SK-N-SH treated with all-trans-retinoic acid at 6 μM for 48 hours (cell line): ENCODE measurements at regions not wholly inside any gene's neighbourhood (a gene's known extent, or its start where the extent isn't known, plus 50 kb on each side); places are given as distances from the start of the nearest gene placed in this dataset.

Experiments used
- ATAC-seq: fragments of 200-7000 bp; cut with Tn5 transposase; 3 replicates; pipeline ENCODE4 v1.9.1; 2020; ENCODE audit warnings: mild to moderate bottlenecking, moderate library complexity
- CREB5 ChIP-seq: fragments of 250-450 bp; sonication (Bioruptor Pico); IDR thresholded peaks from 2 replicates; pipeline ENCODE4 v1.5.1; 2020; ENCODE audit warnings: low read depth, mild to moderate bottlenecking, moderate library complexity
- CSDC2 ChIP-seq: fragments of 250-450 bp; sonication (Bioruptor Pico); IDR thresholded peaks from 2 replicates; pipeline ENCODE4 v1.5.0; 2020; ENCODE audit warnings: mild to moderate bottlenecking, moderate library complexity
- CSRNP3 ChIP-seq: fragments of 250-450 bp; sonication (Bioruptor Pico); IDR thresholded peaks from 2 replicates; pipeline ENCODE4 v1.5.1; 2021; ENCODE audit warnings: mild to moderate bottlenecking, moderate library complexity
- ESRRG ChIP-seq: fragments of 250-450 bp; sonication (Bioruptor Pico); IDR thresholded peaks from 2 replicates; pipeline ENCODE4 v1.6.1; 2021; ENCODE audit warnings: mild to moderate bottlenecking
- GLIS3 ChIP-seq: fragments of 250-450 bp; sonication (Bioruptor Pico); IDR thresholded peaks from 2 replicates; pipeline ENCODE4 v1.5.0; 2020; ENCODE audit warnings: mild to moderate bottlenecking, moderate library complexity
- ISL1 ChIP-seq: fragments of 250-450 bp; sonication (Bioruptor Pico); IDR thresholded peaks from 2 replicates; pipeline ENCODE4 v2.1.2; 2022; ENCODE audit warnings: mild to moderate bottlenecking, moderate library complexity
- OSR1 ChIP-seq: fragments of 250-450 bp; sonication (Bioruptor Pico); IDR thresholded peaks from 2 replicates; pipeline ENCODE4 v1.8.0; 2022; ENCODE audit warnings: moderate library complexity, mild to moderate bottlenecking, inconsistent platforms
- PATZ1 ChIP-seq: fragments of 250-450 bp; sonication (Bioruptor Pico); IDR thresholded peaks from 2 replicates; pipeline ENCODE4 v1.8.0; 2020; ENCODE audit warnings: mild to moderate bottlenecking, moderate library complexity, borderline replicate concordance
- PPARA ChIP-seq: fragments of 250-450 bp; sonication (Bioruptor Pico); IDR thresholded peaks from 2 replicates; pipeline ENCODE4 v1.5.0; 2020; ENCODE audit warnings: mild to moderate bottlenecking, borderline replicate concordance
- SNAI2 ChIP-seq: fragments of 250-450 bp; sonication (Bioruptor Pico); IDR thresholded peaks from 2 replicates; pipeline ENCODE4 v1.5.0; 2020; ENCODE audit warnings: mild to moderate bottlenecking, moderate library complexity
- TCF4 ChIP-seq: fragments of 250-450 bp; sonication (Bioruptor Pico); IDR thresholded peaks from 2 replicates; pipeline ENCODE4 v1.8.0; 2021; ENCODE audit warnings: mild to moderate bottlenecking, moderate library complexity, borderline replicate concordance
- TOX ChIP-seq: fragments of 250-450 bp; sonication (Bioruptor Pico); IDR thresholded peaks from 2 replicates; pipeline ENCODE4 v1.8.0; 2021; ENCODE audit warnings: mild to moderate bottlenecking, moderate library complexity, borderline replicate concordance
- TSHZ2 ChIP-seq: fragments of 250-450 bp; sonication (Bioruptor Pico); IDR thresholded peaks from 2 replicates; pipeline ENCODE4 v1.5.0; 2020; ENCODE audit warnings: mild to moderate bottlenecking, moderate library complexity
- ZFP30 ChIP-seq: fragments of 450-650 bp; formaldehyde crosslinking; IDR thresholded peaks from 2 replicates; pipeline ENCODE4 v1.5.0; 2022; ENCODE audit warnings: mild to moderate bottlenecking, moderate library complexity
- ZNF565 ChIP-seq: fragments of 450-650 bp; formaldehyde crosslinking; conservative IDR thresholded peaks from 2 replicates; pipeline ENCODE4 v1.5.0; 2020; ENCODE audit warnings: low read depth, mild to moderate bottlenecking, moderate library complexity
- ZNF70 ChIP-seq: fragments of 450-650 bp; formaldehyde crosslinking; IDR thresholded peaks from 2 replicates; pipeline ENCODE4 v1.5.0; 2020; ENCODE audit warnings: mild to moderate bottlenecking, moderate library complexity
- ZNF8 ChIP-seq: fragments of 450-650 bp; formaldehyde crosslinking; IDR thresholded peaks from 2 replicates; pipeline ENCODE4 v1.5.0; 2020; ENCODE audit warnings: mild to moderate bottlenecking, moderate library complexity

- ATAC-seq = no peak
- TF ChIP-seq ZFP30 (CRISPR knock-in tag) (no peak), PATZ1 (CRISPR knock-in tag) (no peak), ZNF565 (CRISPR knock-in tag) (no peak), TSHZ2 (CRISPR knock-in tag) (no peak), SNAI2 (CRISPR knock-in tag) (no peak), ZNF8 (CRISPR knock-in tag) (no peak), PPARA (CRISPR knock-in tag) (no peak), ESRRG (no peak), GLIS3 (CRISPR knock-in tag) (no peak)
Measured at GRCh38 chr5:122221857-122222256, 90.2 kb upstream of the SNCAIP start.

- ATAC-seq = no peak
- no peak for TF ChIP-seq CSDC2 (CRISPR knock-in tag)
- TF ChIP-seq ISL1 (CRISPR knock-in tag) = no peak
- TF ChIP-seq SNAI2 (CRISPR knock-in tag) = no peak
- no peak for TF ChIP-seq CSRNP3
- no peak for TF ChIP-seq ZNF8 (CRISPR knock-in tag)
- no peak for TF ChIP-seq ZNF70
- TF ChIP-seq OSR1 (CRISPR knock-in tag) = no peak
Measured at GRCh38 chr5:122222580-122222979, 89.5 kb upstream of the SNCAIP start.

GRCh38 chr5:122228728-122229392, 83.2 kb upstream of the SNCAIP start:
- no peak for ATAC-seq
- no peak for TF ChIP-seq CSRNP3
- TF ChIP-seq CREB5 = no peak

GRCh38 chr5:122229551-122229950, 82.5 kb upstream of the SNCAIP start:
- ATAC-seq = no peak

More at GRCh38 chr5:122229551-122229950, 82.5 kb upstream of the SNCAIP start:
- no peak for TF ChIP-seq CSRNP3
- no peak for TF ChIP-seq TOX (CRISPR knock-in tag)
- no peak for TF ChIP-seq ESRRG
- TF ChIP-seq TCF4 (CRISPR knock-in tag) = no peak
- TF ChIP-seq GLIS3 (CRISPR knock-in tag) = no peak
- no peak for TF ChIP-seq CSDC2 (CRISPR knock-in tag)
- no peak for TF ChIP-seq OSR1 (CRISPR knock-in tag)
- no peak for TF ChIP-seq ZFP30 (CRISPR knock-in tag)
